ENCODE measurements at regions not wholly inside any gene's neighbourhood (a gene's known extent, or its start where the extent isn't known, plus 50 kb on each side); places are given as distances from the start of the nearest gene placed in this dataset.

DNA sequence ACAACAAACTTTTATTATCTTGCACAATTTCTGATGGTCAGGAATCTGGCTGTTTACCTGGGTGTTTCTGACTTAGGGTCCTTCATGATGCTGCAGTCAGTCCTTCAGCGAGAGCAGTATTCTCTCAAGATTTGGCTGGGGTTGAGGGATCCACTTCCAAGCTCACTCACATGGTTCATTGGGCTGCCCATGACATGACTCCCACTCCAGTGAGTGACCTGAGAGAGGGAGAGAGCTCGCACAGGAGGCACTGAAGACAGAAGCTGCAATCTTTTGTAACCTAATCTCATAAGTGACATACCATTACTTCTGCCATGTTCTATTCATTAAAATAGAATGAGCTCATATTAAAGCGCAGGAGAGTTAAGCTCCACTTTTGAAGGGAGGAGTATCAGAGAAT is 212.6 kb downstream of the SPATA31D1 start:
- intact Hi-C loops (cut with DNase I; ENCODE audit: low total_unique reads) = no loop called here

DNA sequence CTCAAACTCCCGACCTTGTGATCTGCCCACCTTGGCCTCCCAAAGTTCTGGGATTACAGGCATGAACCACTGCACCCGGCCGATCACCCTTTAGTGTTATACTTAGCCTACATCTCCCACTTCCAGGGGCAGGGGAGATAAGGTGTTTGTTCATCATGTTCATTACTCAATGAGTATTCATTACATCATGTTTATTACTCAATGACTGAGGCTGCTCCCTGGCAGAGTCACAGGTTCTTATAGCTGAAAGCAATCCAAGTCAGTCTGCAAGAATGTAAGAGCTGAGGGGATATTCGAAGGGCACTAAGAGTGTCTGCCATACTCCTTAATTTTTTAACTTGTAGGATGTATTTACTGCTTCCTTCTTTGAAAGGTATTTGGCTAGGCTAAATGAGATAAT is 214.2 kb downstream of the SPATA31D1 start:
- Histone ChIP-seq H3K9me3 (no peaks in the 10 kb centered on the region), H3K4me3 (no peak overlapping the region), H3K4me1 (no peaks in the 10 kb centered on the region), H3K27me3 (no peaks in the 10 kb centered on the region), H3K27ac (no peak overlapping the region), H3K36me3 (no peaks in the 10 kb centered on the region)
- DNase-seq (ENCODE audit: low spot score in 2 of 2) = no peak
- no peak for TF ChIP-seq POLR2AphosphoS5 (IDR thresholded peaks at IDR 0.05)
- TF ChIP-seq POLR2A (IDR thresholded peaks at IDR 0.05) = no peak
- TF ChIP-seq, protein P1, sequence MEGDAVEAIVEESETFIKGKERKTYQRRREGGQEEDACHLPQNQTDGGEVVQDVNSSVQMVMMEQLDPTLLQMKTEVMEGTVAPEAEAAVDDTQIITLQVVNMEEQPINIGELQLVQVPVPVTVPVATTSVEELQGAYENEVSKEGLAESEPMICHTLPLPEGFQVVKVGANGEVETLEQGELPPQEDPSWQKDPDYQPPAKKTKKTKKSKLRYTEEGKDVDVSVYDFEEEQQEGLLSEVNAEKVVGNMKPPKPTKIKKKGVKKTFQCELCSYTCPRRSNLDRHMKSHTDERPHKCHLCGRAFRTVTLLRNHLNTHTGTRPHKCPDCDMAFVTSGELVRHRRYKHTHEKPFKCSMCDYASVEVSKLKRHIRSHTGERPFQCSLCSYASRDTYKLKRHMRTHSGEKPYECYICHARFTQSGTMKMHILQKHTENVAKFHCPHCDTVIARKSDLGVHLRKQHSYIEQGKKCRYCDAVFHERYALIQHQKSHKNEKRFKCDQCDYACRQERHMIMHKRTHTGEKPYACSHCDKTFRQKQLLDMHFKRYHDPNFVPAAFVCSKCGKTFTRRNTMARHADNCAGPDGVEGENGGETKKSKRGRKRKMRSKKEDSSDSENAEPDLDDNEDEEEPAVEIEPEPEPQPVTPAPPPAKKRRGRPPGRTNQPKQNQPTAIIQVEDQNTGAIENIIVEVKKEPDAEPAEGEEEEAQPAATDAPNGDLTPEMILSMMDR (IDR thresholded peaks at IDR 0.05) = no peak
- intact Hi-C loops (cut with DNase I; ENCODE audit: low total_unique reads) = no loop called here

More for the DNA sequence above, 212.6 kb downstream of the SPATA31D1 start:
- Histone ChIP-seq H3K27ac (no peak overlapping the region), H3K4me1 (no peaks in the 10 kb centered on the region), H3K4me3 (no peak overlapping the region), H3K27me3 (no peaks in the 10 kb centered on the region), H3K36me3 (no peaks in the 10 kb centered on the region), H3K9me3 (no peaks in the 10 kb centered on the region)
- no peak for DNase-seq (ENCODE audit: low spot score in 2 of 2)
- TF ChIP-seq POLR2A (IDR thresholded peaks at IDR 0.05) = no peak
- TF ChIP-seq, protein P1 (IDR thresholded peaks at IDR 0.05) = no peak
- TF ChIP-seq POLR2AphosphoS5 (IDR thresholded peaks at IDR 0.05) = no peak

DNA sequence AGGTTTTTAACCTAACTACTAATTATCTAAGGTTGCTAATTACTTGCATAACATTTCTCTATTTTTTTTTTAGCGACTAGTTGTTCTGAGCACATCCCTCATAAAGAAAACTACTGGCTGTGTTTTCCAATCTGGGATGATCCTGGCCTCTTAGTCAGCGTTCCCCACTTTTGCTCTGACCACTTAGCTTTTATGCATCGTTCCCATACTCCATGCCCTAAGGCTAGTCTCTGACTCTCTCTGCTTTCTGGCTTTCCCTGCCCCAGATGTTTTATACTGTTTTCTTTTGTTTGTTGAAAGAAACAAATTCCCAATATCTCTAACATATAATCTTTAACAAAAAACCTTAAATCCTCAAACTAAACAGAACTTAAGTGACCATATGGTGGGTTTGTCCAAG is 217.9 kb downstream of the SPATA31D1 start:
- no peak overlapping the region for H3K27ac ChIP-seq
- H3K9me3 ChIP-seq = peaks cover 0 to 9% of the 10 kb centered on the region in 2 donors
- no peak overlapping the region for H3K4me3 ChIP-seq
- intact Hi-C loops (cut with DNase I; ENCODE audit: low total_unique reads) = loop anchor here (5.0 kb wide), 1 partner anchor 834 kb away; no protein-coding TSS in a partner anchor
- no peak for DNase-seq (ENCODE audit: low spot score in 2 of 2)
- no peaks in the 10 kb centered on the region for H3K36me3 ChIP-seq
- H3K27me3 ChIP-seq = no peaks in the 10 kb centered on the region
- TF ChIP-seq POLR2A (IDR thresholded peaks at IDR 0.05) (no peak), POLR2AphosphoS5 (IDR thresholded peaks at IDR 0.05) (no peak)
- TF ChIP-seq, protein P1 (IDR thresholded peaks at IDR 0.05) = no peak
- no peaks in the 10 kb centered on the region for H3K4me1 ChIP-seq

DNA sequence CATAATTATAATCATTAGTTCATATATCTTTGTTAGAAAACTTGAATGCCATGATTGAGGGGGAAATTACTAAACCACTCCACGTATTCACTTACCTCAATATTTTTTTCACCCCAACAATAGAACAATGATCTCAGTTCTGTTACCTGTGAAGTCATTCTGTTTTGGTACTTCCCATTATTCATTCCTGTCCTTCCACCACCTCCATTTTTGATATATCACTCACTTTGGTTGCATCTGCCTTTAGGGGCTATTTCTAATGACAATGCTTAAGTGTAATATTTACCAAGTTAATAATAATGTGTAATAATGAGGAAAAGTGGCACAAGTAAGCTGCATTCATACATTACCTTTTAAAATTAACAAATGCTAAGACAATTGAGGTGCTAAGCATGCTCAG is 218.4 kb downstream of the SPATA31D1 start:
- Histone ChIP-seq H3K9me3 (peaks cover 0 to 9% of the 10 kb centered on the region in 2 donors), H3K4me3 (no peak overlapping the region), H3K27ac (no peak overlapping the region), H3K36me3 (no peaks in the 10 kb centered on the region), H3K4me1 (no peaks in the 10 kb centered on the region), H3K27me3 (no peaks in the 10 kb centered on the region)
- TF ChIP-seq POLR2AphosphoS5 (IDR thresholded peaks at IDR 0.05) = no peak
- DNase-seq (ENCODE audit: low spot score in 2 of 2) = no peak
- intact Hi-C loops (cut with DNase I; ENCODE audit: low total_unique reads) = loop anchor here (5.0 kb wide), 1 partner anchor 835 kb away; no protein-coding TSS in a partner anchor

DNA sequence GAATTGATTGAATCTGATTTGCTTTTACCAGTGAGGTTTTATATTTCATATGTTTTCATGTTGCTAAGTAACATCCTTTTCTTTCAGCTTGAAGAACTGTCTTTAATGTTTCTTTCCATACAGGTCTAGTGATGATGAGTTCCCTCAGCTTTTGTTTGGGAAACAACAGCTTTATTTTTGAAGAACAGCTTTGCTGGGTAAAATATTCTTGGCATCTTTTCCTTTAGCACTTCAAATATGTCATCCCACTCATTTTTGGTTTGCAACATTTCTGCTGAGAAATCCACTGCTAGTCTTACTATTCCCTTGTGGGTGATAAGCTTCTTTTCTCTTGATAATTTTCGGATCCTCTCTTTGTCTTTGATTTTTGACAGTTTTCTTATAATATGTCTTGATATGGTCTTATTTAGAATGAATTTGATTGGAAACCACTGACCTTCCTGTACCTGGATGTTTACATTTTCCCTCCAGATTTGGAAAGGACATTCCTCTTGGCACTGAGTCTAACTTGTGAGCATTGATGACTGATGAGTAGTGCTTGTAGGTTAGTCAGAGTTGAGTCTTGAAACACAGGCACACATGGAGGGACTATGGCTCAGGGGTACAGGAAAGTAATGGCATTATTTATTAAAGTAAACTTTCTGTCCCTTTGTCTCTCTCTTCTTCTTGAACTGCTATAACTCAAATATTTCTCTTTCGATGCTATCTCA is 220.3 kb downstream of the SPATA31D1 start:
- Histone ChIP-seq H3K27ac (no peak overlapping the region), H3K9me3 (peaks cover 0 to 9% of the 10 kb centered on the region in 2 donors), H3K27me3 (no peaks in the 10 kb centered on the region), H3K36me3 (no peaks in the 10 kb centered on the region), H3K4me3 (no peak overlapping the region), H3K4me1 (no peaks in the 10 kb centered on the region)
- DNase-seq (ENCODE audit: low spot score in 2 of 2) = no peak
- intact Hi-C loops (cut with DNase I; ENCODE audit: low total_unique reads) = loop anchor here (5.0 kb wide), 1 partner anchor 837 kb away; no protein-coding TSS in a partner anchor
- TF ChIP-seq, protein P1 (IDR thresholded peaks at IDR 0.05) = no peak
- TF ChIP-seq POLR2A (IDR thresholded peaks at IDR 0.05) (no peak), POLR2AphosphoS5 (IDR thresholded peaks at IDR 0.05) (no peak)

All from breast epithelium (tissue), 4 donors.